ENCODE measurements at regions not wholly inside any gene's neighbourhood (a gene's known extent, or its start where the extent isn't known, plus 50 kb on each side); places are given as distances from the start of the nearest gene placed in this dataset.

- DNase-seq, result no peak
Measured at GRCh38 chr2:14123436-14124103, 508.9 kb upstream of the LRATD1 start.

- DNase-seq, result no peak
Measured at GRCh38 chr2:14125624-14126293, 506.8 kb upstream of the LRATD1 start.

GRCh38 chr2:14126846-14127245 is 505.7 kb upstream of the LRATD1 start:
- no peak for DNase-seq

- no peak for DNase-seq
Measured at GRCh38 chr2:14127765-14128164, 504.8 kb upstream of the LRATD1 start.

GRCh38 chr2:14132386-14132785 is 500.1 kb upstream of the LRATD1 start:
- no peak for DNase-seq

GRCh38 chr2:14134771-14135170 is 497.7 kb upstream of the LRATD1 start:
- no peak for DNase-seq

- no peak for DNase-seq
Measured at GRCh38 chr2:14136030-14136429, 496.5 kb upstream of the LRATD1 start.

GRCh38 chr2:14137643-14138042 is 494.9 kb upstream of the LRATD1 start:
- no peak for DNase-seq

- no peak for DNase-seq
Measured at GRCh38 chr2:14140009-14140550, 492.4 kb upstream of the LRATD1 start.

GRCh38 chr2:14143435-14143834 is 489.1 kb upstream of the LRATD1 start:
- DNase-seq, result no peak

- DNase-seq, result no peak
Measured at GRCh38 chr2:14148216-14148615, 484.3 kb upstream of the LRATD1 start.

GRCh38 chr2:14157816-14158215 is 474.7 kb upstream of the LRATD1 start:
- DNase-seq, result no peak

GRCh38 chr2:14180333-14180732 is 452.2 kb upstream of the LRATD1 start:
- DNase-seq, result no peak

GRCh38 chr2:14182227-14182946 is 450.1 kb upstream of the LRATD1 start:
- no peak for DNase-seq

- DNase-seq, result no peak
Measured at GRCh38 chr2:14185906-14186305, 446.6 kb upstream of the LRATD1 start.

- DNase-seq, result no peak
Measured at GRCh38 chr2:14188446-14188845, 444.1 kb upstream of the LRATD1 start.

- DNase-seq, result no peak
Measured at GRCh38 chr2:14189929-14190328, 442.6 kb upstream of the LRATD1 start.

- no peak for DNase-seq
Measured at GRCh38 chr2:14194233-14194632, 438.3 kb upstream of the LRATD1 start.

- DNase-seq, result no peak
Measured at GRCh38 chr2:14197293-14197692, 435.2 kb upstream of the LRATD1 start.

- DNase-seq, result no peak
Measured at GRCh38 chr2:14199040-14199439, 433.5 kb upstream of the LRATD1 start.

GRCh38 chr2:14219306-14219705 is 413.2 kb upstream of the LRATD1 start:
- DNase-seq, result no peak

GRCh38 chr2:14220101-14220500 is 412.4 kb upstream of the LRATD1 start:
- no peak for DNase-seq

- no peak for DNase-seq
Measured at GRCh38 chr2:14221466-14221865, 411.1 kb upstream of the LRATD1 start.

GRCh38 chr2:14223576-14223975 is 408.9 kb upstream of the LRATD1 start:
- DNase-seq, result no peak

Measured in activated effector memory CD4-positive, alpha-beta T cell treated with Interleukin-2 at 50 U/mL for 16 hours (primary cell).